ENCODE measurements at regions not wholly inside any gene's neighbourhood (a gene's known extent, or its start where the extent isn't known, plus 50 kb on each side); places are given as distances from the start of the nearest gene placed in this dataset.
"Not testable (repeated sequence)": the region's sequence is repeated elsewhere in the genome, so short reads cannot be mapped to it uniquely, and the experiment has no call there.

- DNase-seq (ENCODE audit: low read depth in 2 of 3, low spot score in 1 of 3), result no peak
These were observed 343.5 kb upstream of the UBE2E2 start for GRCh38 chr3:22859618-22860017.

DNA sequence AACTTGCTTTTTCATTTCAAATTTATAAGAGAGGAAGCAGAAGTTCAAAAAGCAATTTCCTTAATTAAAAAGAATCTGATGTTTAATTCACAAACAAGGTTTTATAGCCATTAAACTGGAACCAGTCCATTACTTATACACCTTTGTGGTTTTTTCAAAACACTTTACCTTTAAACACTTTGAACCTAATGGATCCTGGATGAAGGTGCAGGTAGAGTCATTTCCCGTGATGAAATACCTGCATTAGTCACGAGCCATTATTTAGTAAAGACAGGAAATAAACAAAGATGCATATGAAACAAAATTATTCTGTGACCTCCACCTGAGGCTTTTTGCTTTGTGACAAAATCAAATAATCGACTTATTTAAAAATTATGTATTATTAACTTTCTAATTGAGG, 341.7 kb upstream of the UBE2E2 start:
- no peak for DNase-seq (ENCODE audit: low read depth in 2 of 3, low spot score in 1 of 3)

GRCh38 chr3:22862111-22862510, 341.0 kb upstream of the UBE2E2 start:
- DNase-seq (ENCODE audit: low read depth in 2 of 3, low spot score in 1 of 3), result no peak

GRCh38 chr3:22882834-22883233, 320.3 kb upstream of the UBE2E2 start:
- not testable (repeated sequence) for DNase-seq (ENCODE audit: low read depth in 2 of 3, low spot score in 1 of 3)

GRCh38 chr3:22885039-22885438, 318.1 kb upstream of the UBE2E2 start:
- no peak for DNase-seq (ENCODE audit: low read depth in 2 of 3, low spot score in 1 of 3)

DNA sequence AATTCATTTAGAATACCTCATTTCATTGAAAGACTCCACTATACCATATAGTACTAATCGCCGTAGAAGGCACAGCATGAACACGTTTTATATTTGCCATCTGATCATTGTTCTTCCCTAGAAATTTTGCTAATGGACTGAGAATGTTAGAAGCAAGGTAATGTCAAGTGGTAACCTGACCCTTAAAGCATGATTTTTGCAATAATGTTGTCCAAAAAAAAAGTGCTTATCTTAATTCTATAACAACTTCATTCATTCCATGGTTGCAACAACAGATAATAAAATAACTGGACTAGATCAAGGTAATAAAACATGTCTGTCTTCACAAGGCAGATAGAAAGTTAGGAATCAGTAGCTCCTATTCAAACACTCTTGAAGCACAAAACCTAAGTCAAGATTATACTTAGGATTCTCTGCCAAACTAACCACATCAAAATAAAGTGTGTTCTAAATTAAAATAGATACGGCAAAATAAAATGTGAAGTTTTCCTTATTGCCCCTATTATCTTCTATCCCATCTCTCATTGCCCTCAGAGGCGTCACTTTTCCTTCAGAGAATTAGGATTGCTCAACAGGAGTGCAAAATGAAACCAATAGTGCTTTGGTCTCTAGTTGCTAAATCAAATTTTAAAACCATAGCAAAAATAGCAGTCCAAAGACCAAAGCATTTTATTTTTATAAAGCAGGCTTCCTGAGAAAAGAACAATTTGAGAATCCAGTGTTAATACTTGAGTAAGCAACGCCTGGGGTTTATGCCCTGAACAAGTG, 317.4 kb upstream of the UBE2E2 start:
- no peak for DNase-seq (ENCODE audit: low read depth in 2 of 3, low spot score in 1 of 3)

GRCh38 chr3:22886439-22887068, 316.6 kb upstream of the UBE2E2 start:
- DNase-seq (ENCODE audit: low read depth in 2 of 3, low spot score in 1 of 3), result no peak

DNA sequence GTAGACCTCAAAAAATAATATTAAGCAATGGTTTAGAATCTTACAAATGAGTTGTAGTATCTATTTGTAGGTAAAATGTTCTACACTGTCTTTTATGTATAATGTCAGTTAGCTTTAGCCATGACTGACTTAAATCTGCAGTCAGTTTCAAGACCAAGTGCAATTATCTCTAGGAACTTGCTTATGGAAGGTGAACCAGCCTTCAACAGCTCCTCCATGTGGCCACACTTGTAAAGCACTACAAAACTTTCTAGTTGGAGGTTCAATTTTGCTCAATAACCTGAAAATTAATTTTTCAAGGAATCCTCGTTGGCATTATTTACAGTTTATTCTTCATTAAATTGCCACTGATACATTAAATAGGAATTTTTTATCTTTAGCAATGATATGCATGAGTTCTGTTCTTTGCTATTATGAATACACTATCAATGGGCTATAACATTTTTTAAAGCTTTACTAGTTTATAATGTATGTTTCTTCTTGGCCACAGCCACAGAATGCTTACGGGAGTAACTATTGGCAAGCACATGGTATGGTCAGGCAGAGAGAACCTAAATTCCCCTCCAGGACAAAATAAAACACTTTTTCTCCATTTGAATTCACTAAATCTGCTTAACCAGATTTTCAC, 315.3 kb upstream of the UBE2E2 start:
- no peak for DNase-seq (ENCODE audit: low read depth in 2 of 3, low spot score in 1 of 3)

- DNase-seq (ENCODE audit: low read depth in 2 of 3, low spot score in 1 of 3), result no peak
These were observed 310.0 kb upstream of the UBE2E2 start for GRCh38 chr3:22893101-22893500.

GRCh38 chr3:22893644-22894325, 309.3 kb upstream of the UBE2E2 start:
- no peak for DNase-seq (ENCODE audit: low read depth in 2 of 3, low spot score in 1 of 3)

DNA sequence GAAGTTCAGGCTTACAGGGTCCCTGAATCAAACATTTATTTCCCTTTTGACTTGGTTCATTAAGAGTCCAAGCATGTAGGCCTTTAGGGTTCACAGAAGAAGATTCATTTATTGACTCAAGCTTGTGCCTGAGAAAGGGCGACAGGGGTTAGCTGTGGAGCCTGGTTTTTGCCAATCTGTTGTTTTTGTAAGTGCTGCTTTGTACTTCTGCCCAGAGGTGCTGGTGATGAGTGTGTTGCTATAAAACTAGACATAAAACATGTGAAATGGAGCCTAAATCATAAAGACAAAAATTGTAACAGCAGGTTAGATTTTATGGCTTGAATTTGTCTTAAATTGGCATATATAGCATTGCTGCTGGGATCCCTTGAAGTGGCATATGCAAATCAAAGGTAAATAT, 308.3 kb upstream of the UBE2E2 start:
- no peak for DNase-seq (ENCODE audit: low read depth in 2 of 3, low spot score in 1 of 3)

GRCh38 chr3:22895671-22896070, 307.5 kb upstream of the UBE2E2 start:
- DNase-seq (ENCODE audit: low read depth in 2 of 3, low spot score in 1 of 3), result no peak

- no peak for DNase-seq (ENCODE audit: low read depth in 2 of 3, low spot score in 1 of 3)
These were observed 304.6 kb upstream of the UBE2E2 start for GRCh38 chr3:22898558-22898957.

DNA sequence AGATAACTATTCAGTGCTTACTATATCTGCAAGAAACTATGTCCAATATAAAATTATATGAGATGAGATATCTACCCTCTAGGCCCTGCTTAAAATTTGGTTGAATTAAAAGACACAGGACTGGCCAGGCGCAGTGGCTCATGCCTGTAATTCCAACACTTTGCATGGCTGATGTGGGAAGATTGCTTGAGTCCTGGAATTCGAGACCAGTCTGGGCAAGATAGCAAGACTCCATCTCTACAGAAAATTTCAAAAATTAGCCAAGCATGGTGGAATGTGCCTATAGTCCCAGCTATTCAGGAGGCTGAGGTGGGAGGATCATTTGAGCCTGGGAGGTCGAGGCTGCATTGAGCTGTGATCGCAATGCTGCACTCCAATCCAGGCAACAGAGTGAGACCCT, 303.7 kb upstream of the UBE2E2 start:
- DNase-seq (ENCODE audit: low read depth in 2 of 3, low spot score in 1 of 3), result no peak

DNA sequence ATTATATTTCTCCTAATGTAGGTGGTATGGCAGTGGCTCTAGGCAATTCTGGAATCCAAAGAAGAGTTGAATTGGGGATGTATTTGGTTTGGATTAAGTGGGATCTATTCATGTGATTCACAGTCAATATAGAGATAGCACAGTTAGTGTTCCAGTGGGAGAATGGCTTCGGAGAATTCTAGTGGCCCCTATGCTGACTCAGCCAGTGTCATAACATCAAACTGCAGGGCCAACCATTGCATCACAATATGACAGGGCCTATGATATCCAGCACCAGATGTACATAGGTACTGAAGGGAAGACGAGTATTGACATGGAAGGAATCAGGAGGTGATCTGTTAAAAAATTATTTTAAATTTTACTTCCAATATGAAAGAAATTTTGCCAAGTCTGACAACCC, 302.8 kb upstream of the UBE2E2 start:
- no peak for DNase-seq (ENCODE audit: low read depth in 2 of 3, low spot score in 1 of 3)

- no peak for DNase-seq (ENCODE audit: low read depth in 2 of 3, low spot score in 1 of 3)
These were observed 301.4 kb upstream of the UBE2E2 start for GRCh38 chr3:22901684-22902083.

- DNase-seq (ENCODE audit: low read depth in 2 of 3, low spot score in 1 of 3), result no peak
These were observed 295.9 kb upstream of the UBE2E2 start for GRCh38 chr3:22907161-22907780.

- DNase-seq (ENCODE audit: low read depth in 2 of 3, low spot score in 1 of 3), result no peak
These were observed 295.3 kb upstream of the UBE2E2 start for GRCh38 chr3:22907796-22908195.

- no peak for DNase-seq (ENCODE audit: low read depth in 2 of 3, low spot score in 1 of 3)
These were observed 294.1 kb upstream of the UBE2E2 start for GRCh38 chr3:22908989-22909507.

DNA sequence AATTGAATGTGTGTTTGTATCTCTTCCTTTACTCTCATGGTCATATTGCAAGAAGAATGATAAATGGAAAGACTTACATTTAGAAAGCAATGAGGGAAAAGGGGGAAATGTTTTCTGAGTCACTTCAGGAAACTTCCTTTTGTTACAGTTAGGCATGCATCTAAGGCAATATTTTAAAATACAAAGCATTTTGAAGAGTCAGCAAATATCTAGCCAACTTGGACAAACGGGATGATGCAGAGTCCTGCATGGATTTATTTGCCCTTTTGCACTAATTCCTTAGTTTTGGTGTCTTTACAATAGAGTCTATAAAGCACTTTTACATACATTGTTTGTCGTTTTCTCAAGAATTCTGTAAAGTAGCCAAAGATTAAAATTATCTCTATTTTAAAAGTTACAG, 286.2 kb upstream of the UBE2E2 start:
- no peak for DNase-seq (ENCODE audit: low read depth in 2 of 3, low spot score in 1 of 3)

GRCh38 chr3:22920006-22920405, 283.1 kb upstream of the UBE2E2 start:
- DNase-seq (ENCODE audit: low read depth in 2 of 3, low spot score in 1 of 3), result no peak

Data from stimulated activated CD4-positive, alpha-beta T cell treated with anti-CD3 and anti-CD28 coated beads, Interleukin-12 subunit alpha, Interleukin-12 subunit beta, amount 100 ng/mL, for 48 hours (primary cell).